Iris pigment epithelial cell (primary cell): ENCODE measurements at regions not wholly inside any gene's neighbourhood (a gene's known extent, or its start where the extent isn't known, plus 50 kb on each side); places are given as distances from the start of the nearest gene placed in this dataset.
"Not testable (repeated sequence)": the region's sequence is repeated elsewhere in the genome, so short reads cannot be mapped to it uniquely, and the experiment has no call there.

Experiments used
- DNase-seq: peaks from one replicate; pipeline ENCODE4 v3.0.0-alpha.2; 2011; ENCODE audit warnings: low read depth

GRCh38 chr3:127520993-127521392, 69.5 kb downstream of the TPRA1 start:
- DNase-seq = no peak

- no peak for DNase-seq
Measured at GRCh38 chr3:127518456-127519081, 72.0 kb downstream of the TPRA1 start.

- DNase-seq = no peak
Measured at GRCh38 chr3:127512256-127512655, 78.3 kb downstream of the TPRA1 start.

GRCh38 chr3:127501177-127501576, 89.4 kb downstream of the TPRA1 start:
- DNase-seq = no peak

GRCh38 chr3:127497676-127498075, 92.9 kb downstream of the TPRA1 start:
- no peak for DNase-seq

GRCh38 chr3:127497166-127497565, 93.4 kb downstream of the TPRA1 start:
- no peak for DNase-seq

- no peak for DNase-seq
Measured at GRCh38 chr3:127495821-127496655, 94.5 kb downstream of the TPRA1 start.

- no peak for DNase-seq
Measured at GRCh38 chr3:127493924-127494646, 96.4 kb downstream of the TPRA1 start.

GRCh38 chr3:127492426-127492825, 98.1 kb downstream of the TPRA1 start:
- DNase-seq = no peak

GRCh38 chr3:127491909-127492308, 98.6 kb downstream of the TPRA1 start:
- DNase-seq = no peak

GRCh38 chr3:127491323-127491722, 99.2 kb downstream of the TPRA1 start:
- no peak for DNase-seq

- DNase-seq = not testable (repeated sequence)
Measured at GRCh38 chr3:127491024-127491305, 99.6 kb downstream of the TPRA1 start.

- no peak for DNase-seq
Measured at GRCh38 chr3:127490271-127491023, 100.1 kb downstream of the TPRA1 start.

GRCh38 chr3:127489357-127489756, 101.2 kb downstream of the TPRA1 start:
- no peak for DNase-seq

GRCh38 chr3:127488740-127489139, 101.8 kb downstream of the TPRA1 start:
- no peak for DNase-seq

- no peak for DNase-seq
Measured at GRCh38 chr3:127488141-127488672, 102.3 kb downstream of the TPRA1 start.

- no peak for DNase-seq
Measured at GRCh38 chr3:127487196-127487595, 103.3 kb downstream of the TPRA1 start.

- DNase-seq = no peak
Measured at GRCh38 chr3:127486321-127486944, 104.1 kb downstream of the TPRA1 start.

GRCh38 chr3:127485396-127486170, 105.0 kb downstream of the TPRA1 start:
- DNase-seq = no peak

GRCh38 chr3:127484601-127485388, 105.7 kb downstream of the TPRA1 start:
- no peak for DNase-seq
